Ishikawa (cell line): ENCODE measurements at regions not wholly inside any gene's neighbourhood (a gene's known extent, or its start where the extent isn't known, plus 50 kb on each side); places are given as distances from the start of the nearest gene placed in this dataset.

Experiments
- EP300 ChIP-seq: IDR thresholded peaks from 2 replicates; pipeline ENCODE4 v1.6.1; 2012; ENCODE audit warnings: borderline replicate concordance
- MAX ChIP-seq: IDR thresholded peaks from 2 replicates; pipeline ENCODE4 v1.6.1; 2012
- RAD21 ChIP-seq: IDR thresholded peaks from 2 replicates; pipeline ENCODE4 v1.6.1; 2012; ENCODE audit warnings: low read depth
- REST ChIP-seq: IDR thresholded peaks from 2 replicates; pipeline ENCODE4 v1.6.1; 2012; ENCODE audit warnings: low read depth, mild to moderate bottlenecking
- TAF1 ChIP-seq: IDR thresholded peaks from 2 replicates; pipeline ENCODE4 v1.6.1; 2012; ENCODE audit warnings: low read depth, mild to moderate bottlenecking

- TF ChIP-seq EP300 (no peak), REST (no peak), RAD21 (no peak), MAX (no peak), TAF1 (no peak)
Measured at GRCh38 chr2:89821455-89821945, 1130.0 kb downstream of the RPIA start.
